Fibroblast of villous mesenchyme (primary cell): ENCODE measurements at regions not wholly inside any gene's neighbourhood (a gene's known extent, or its start where the extent isn't known, plus 50 kb on each side); places are given as distances from the start of the nearest gene placed in this dataset.

Experiments used
- DNase-seq: peaks from one replicate; pipeline ENCODE4 v3.0.0-alpha.2; 2010; ENCODE audit warnings: low read depth
- H3K4me3 ChIP-seq: 2 replicates; pipeline ENCODE4 v1.5.1; 2011; ENCODE audit warnings: low read depth, mild to moderate bottlenecking, low read length
- TF ChIP-seq, protein P1 (sequence below): IDR thresholded peaks from 2 replicates; pipeline ENCODE4 v1.5.1; 2012; ENCODE audit warnings: low read depth, mild to moderate bottlenecking, low read length; ENCODE audit not compliant: insufficient read depth

DNA sequence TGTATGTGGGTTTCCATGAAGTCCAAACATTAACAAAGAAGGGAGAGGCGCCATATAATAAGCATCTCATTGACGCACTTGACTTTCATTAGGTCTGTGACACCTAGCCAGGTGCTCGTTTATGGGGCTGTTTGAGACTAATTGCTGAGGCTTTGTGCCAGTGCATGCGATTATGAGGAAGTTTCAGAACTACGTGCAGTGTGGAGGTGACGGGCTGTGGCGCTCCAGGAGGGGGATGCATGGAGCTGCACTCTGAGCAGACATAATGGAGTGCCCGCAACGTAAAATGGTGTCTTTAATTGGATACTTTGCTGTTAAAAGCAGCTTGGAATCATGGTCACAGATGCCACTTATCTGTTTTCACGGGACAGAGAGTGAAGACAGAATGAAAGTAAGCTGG lies 223.2 kb downstream of the FGF9 start:
- no peak for DNase-seq
- H3K4me3 ChIP-seq, result no peak overlapping the region
- TF ChIP-seq, protein P1, sequence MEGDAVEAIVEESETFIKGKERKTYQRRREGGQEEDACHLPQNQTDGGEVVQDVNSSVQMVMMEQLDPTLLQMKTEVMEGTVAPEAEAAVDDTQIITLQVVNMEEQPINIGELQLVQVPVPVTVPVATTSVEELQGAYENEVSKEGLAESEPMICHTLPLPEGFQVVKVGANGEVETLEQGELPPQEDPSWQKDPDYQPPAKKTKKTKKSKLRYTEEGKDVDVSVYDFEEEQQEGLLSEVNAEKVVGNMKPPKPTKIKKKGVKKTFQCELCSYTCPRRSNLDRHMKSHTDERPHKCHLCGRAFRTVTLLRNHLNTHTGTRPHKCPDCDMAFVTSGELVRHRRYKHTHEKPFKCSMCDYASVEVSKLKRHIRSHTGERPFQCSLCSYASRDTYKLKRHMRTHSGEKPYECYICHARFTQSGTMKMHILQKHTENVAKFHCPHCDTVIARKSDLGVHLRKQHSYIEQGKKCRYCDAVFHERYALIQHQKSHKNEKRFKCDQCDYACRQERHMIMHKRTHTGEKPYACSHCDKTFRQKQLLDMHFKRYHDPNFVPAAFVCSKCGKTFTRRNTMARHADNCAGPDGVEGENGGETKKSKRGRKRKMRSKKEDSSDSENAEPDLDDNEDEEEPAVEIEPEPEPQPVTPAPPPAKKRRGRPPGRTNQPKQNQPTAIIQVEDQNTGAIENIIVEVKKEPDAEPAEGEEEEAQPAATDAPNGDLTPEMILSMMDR, result no peak

- TF ChIP-seq, protein P1, result no peak
- peak; percentile 36 for DNase-seq
Observed at GRCh38 chr13:21894703-21895699, 224.1 kb downstream of the FGF9 start.

GRCh38 chr13:21895779-21896178 lies 224.9 kb downstream of the FGF9 start:
- DNase-seq, result no peak
- H3K4me3 ChIP-seq, result no peak overlapping the region
- TF ChIP-seq, protein P1, result no peak

More at GRCh38 chr13:21894703-21895699, 224.1 kb downstream of the FGF9 start:
- H3K4me3 ChIP-seq, result no peak overlapping the region

- no peak overlapping the region for H3K4me3 ChIP-seq
- TF ChIP-seq, protein P1, result no peak
- DNase-seq, result no peak
Observed at GRCh38 chr13:21897161-21897560, 226.3 kb downstream of the FGF9 start.

- TF ChIP-seq, protein P1, result no peak
- no peak overlapping the region for H3K4me3 ChIP-seq
- DNase-seq, result no peak
Observed at GRCh38 chr13:21898459-21898858, 227.6 kb downstream of the FGF9 start.

DNA sequence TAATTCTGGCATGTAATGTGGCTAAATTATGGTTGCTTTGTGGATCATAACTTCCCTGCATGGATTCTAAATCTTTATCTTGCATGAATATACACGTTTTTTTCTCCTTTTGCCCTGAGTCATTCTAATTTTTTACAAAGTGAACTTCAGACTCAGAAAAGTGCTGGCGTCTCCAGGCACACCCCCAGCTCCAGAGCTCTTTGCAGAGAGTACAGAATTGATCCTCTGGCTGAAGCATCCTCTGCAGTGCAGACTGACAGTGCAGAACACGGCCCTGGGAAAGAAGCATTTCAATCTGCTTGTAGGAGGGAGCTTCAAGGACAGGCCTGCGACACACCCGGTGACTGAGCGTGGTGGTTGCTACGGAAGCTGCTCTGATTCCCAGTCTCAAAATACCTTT lies 228.1 kb downstream of the FGF9 start:
- TF ChIP-seq, protein P1, result no peak
- no peak for DNase-seq
- no peak overlapping the region for H3K4me3 ChIP-seq
